Spinal cord (tissue), 9 donors: ENCODE measurements at regions not wholly inside any gene's neighbourhood (a gene's known extent, or its start where the extent isn't known, plus 50 kb on each side); places are given as distances from the start of the nearest gene placed in this dataset.
"Not testable (repeated sequence)": the region's sequence is repeated elsewhere in the genome, so short reads cannot be mapped to it uniquely, and the experiment has no call there.

Source experiments
- DNase-seq, 6 donors: peaks; one replicate each; pipeline versions ENCODE4 v3.0.0 to v3.0.0-alpha.2; 2013 to 2015; ENCODE audit warnings: low spot score in 6 of 6, low read depth in 4 of 6
- H3K27ac ChIP-seq: one replicate; pipeline ENCODE4 v1.5.1; 2013; ENCODE audit warnings: low read depth, low read length, control low read depth
- H3K27me3 ChIP-seq: one replicate; pipeline ENCODE4 v1.6.1; 2013; ENCODE audit warnings: low read length; ENCODE audit not compliant: control insufficient read depth, insufficient read depth
- H3K36me3 ChIP-seq: one replicate; pipeline ENCODE4 v1.6.1; 2013; ENCODE audit warnings: low read length; ENCODE audit not compliant: control insufficient read depth, insufficient read depth
- H3K4me1 ChIP-seq: one replicate; pipeline ENCODE4 v1.6.1; 2013; ENCODE audit warnings: low read length; ENCODE audit not compliant: control insufficient read depth, insufficient read depth
- H3K4me3 ChIP-seq: one replicate; pipeline ENCODE4 v1.5.1; 2013; ENCODE audit warnings: low read depth, low read length, control low read depth
- H3K9me3 ChIP-seq: one replicate; pipeline ENCODE4 v1.6.1; 2013; ENCODE audit warnings: low read length; ENCODE audit not compliant: control insufficient read depth, insufficient read depth
- WGBS: methylation state at CpG from one replicate; pipeline ENCODE4 v1.1.5; 2013; ENCODE audit warnings: missing lambda C conversion rate; ENCODE audit not compliant: insufficient coverage; 5-methylcytosine and 5-hydroxymethylcytosine counted together
- donor health status: healthy.

GRCh38 chr5:176133877-176134276 is 104.3 kb upstream of the SIMC1 start:
- H3K4me1 ChIP-seq = peaks cover 24% of the 10 kb centered on the region
- DNase-seq = no peak
- H3K4me3 ChIP-seq = no peak overlapping the region
- H3K27me3 ChIP-seq = peaks cover 35% of the 10 kb centered on the region
- no peak overlapping the region for H3K27ac ChIP-seq
- H3K36me3 ChIP-seq = no peaks in the 10 kb centered on the region
- 18% methylated on average over 2 of the region's 15 CpGs for WGBS
- no peaks in the 10 kb centered on the region for H3K9me3 ChIP-seq

GRCh38 chr5:176134529-176135223 is 103.5 kb upstream of the SIMC1 start:
- Histone ChIP-seq H3K27ac (no peak overlapping the region), H3K4me3 (no peak overlapping the region), H3K36me3 (no peaks in the 10 kb centered on the region), H3K9me3 (no peaks in the 10 kb centered on the region), H3K4me1 (peaks cover 24% of the 10 kb centered on the region), H3K27me3 (peaks cover 35% of the 10 kb centered on the region)
- peak in 2 of 6 donors; percentile 52 to 54 for DNase-seq
- 37% methylated on average over 14 of the region's 17 CpGs for WGBS

- H3K27ac ChIP-seq, H3K36me3 ChIP-seq, H3K4me1 ChIP-seq, DNase-seq, H3K4me3 ChIP-seq, H3K27me3 ChIP-seq, H3K9me3 ChIP-seq: not testable (repeated sequence)
- WGBS = 100% methylated on average over 1 of the region's 1 CpG
Observed at GRCh38 chr5:176140138-176140537, 98.1 kb upstream of the SIMC1 start.

- no CpG with 5 or more reads among the region's 2 CpGs for WGBS
- H3K4me3 ChIP-seq = no peak overlapping the region
- H3K4me1 ChIP-seq = no peaks in the 10 kb centered on the region
- DNase-seq = no peak
- H3K36me3 ChIP-seq = no peaks in the 10 kb centered on the region
- H3K27me3 ChIP-seq = no peaks in the 10 kb centered on the region
- H3K27ac ChIP-seq = no peak overlapping the region
- H3K9me3 ChIP-seq = no peaks in the 10 kb centered on the region
Observed at GRCh38 chr5:176144508-176144907, 93.7 kb upstream of the SIMC1 start.

- WGBS = no CpG with 5 or more reads among the region's 3 CpGs
- not testable (repeated sequence) for DNase-seq
Observed at GRCh38 chr5:176149948-176150347, 88.3 kb upstream of the SIMC1 start.

GRCh38 chr5:176151281-176151680 is 86.9 kb upstream of the SIMC1 start:
- DNase-seq = no peak
- Histone ChIP-seq H3K27ac (no peak overlapping the region), H3K36me3 (no peaks in the 10 kb centered on the region), H3K4me1 (peaks cover 17% of the 10 kb centered on the region), H3K9me3 (no peaks in the 10 kb centered on the region), H3K27me3 (no peaks in the 10 kb centered on the region), H3K4me3 (no peak overlapping the region)
- 77% methylated on average over 7 of the region's 9 CpGs for WGBS

More at GRCh38 chr5:176149948-176150347, 88.3 kb upstream of the SIMC1 start:
- H3K36me3 ChIP-seq, H3K4me3 ChIP-seq, H3K9me3 ChIP-seq, H3K27me3 ChIP-seq, H3K27ac ChIP-seq: not testable (repeated sequence)
- peaks cover 17% of the 10 kb centered on the region for H3K4me1 ChIP-seq

- Histone ChIP-seq H3K27me3 (no peaks in the 10 kb centered on the region), H3K9me3 (no peaks in the 10 kb centered on the region), H3K27ac (peak overlapping the region; percentile 55), H3K4me3 (no peak overlapping the region), H3K4me1 (peaks cover 17% of the 10 kb centered on the region), H3K36me3 (no peaks in the 10 kb centered on the region)
- peak in 2 of 6 donors; percentile 44 to 51 for DNase-seq
- 17% methylated on average over 11 of the region's 13 CpGs for WGBS
Observed at GRCh38 chr5:176152191-176152929, 85.9 kb upstream of the SIMC1 start.

- no peak for DNase-seq
- Histone ChIP-seq H3K27ac (no peak overlapping the region), H3K9me3 (no peaks in the 10 kb centered on the region), H3K4me3 (no peak overlapping the region), H3K27me3 (no peaks in the 10 kb centered on the region), H3K36me3 (no peaks in the 10 kb centered on the region), H3K4me1 (peaks cover 17% of the 10 kb centered on the region)
- no CpG with 5 or more reads among the region's 3 CpGs for WGBS
Observed at GRCh38 chr5:176152930-176153311, 85.3 kb upstream of the SIMC1 start.

GRCh38 chr5:176153741-176154140 is 84.5 kb upstream of the SIMC1 start:
- H3K36me3 ChIP-seq = no peaks in the 10 kb centered on the region
- H3K4me1 ChIP-seq = peaks cover 17% of the 10 kb centered on the region
- DNase-seq = peak in 1 of 6 donors; percentile 61
- H3K9me3 ChIP-seq = no peaks in the 10 kb centered on the region
- WGBS = 27% methylated on average over 10 of the region's 10 CpGs
- no peaks in the 10 kb centered on the region for H3K27me3 ChIP-seq
- H3K27ac ChIP-seq = peak overlapping the region; percentile 34
- no peak overlapping the region for H3K4me3 ChIP-seq

GRCh38 chr5:176154821-176155220 is 83.4 kb upstream of the SIMC1 start:
- Histone ChIP-seq H3K4me3 (no peak overlapping the region), H3K4me1 (peaks cover 17% of the 10 kb centered on the region), H3K9me3 (no peaks in the 10 kb centered on the region), H3K27ac (no peak overlapping the region), H3K27me3 (no peaks in the 10 kb centered on the region), H3K36me3 (no peaks in the 10 kb centered on the region)
- WGBS = 92% methylated on average over 11 of the region's 11 CpGs
- no peak for DNase-seq
